A549 (cell line): ENCODE measurements at regions not wholly inside any gene's neighbourhood (a gene's known extent, or its start where the extent isn't known, plus 50 kb on each side); places are given as distances from the start of the nearest gene placed in this dataset.

ENCODE experiments used
- ATAC-seq, 2 experiments: fragments of 200-7000 bp in 1 of 2; fragments of >200 bp in 1 of 2; cut with Nextera tagmentation in 1 of 2; cut with Tn5 transposase in 1 of 2; 3 replicates each; pipeline versions ENCODE4 v1.8.0 to v1.9.1; 2018 to 2020; ENCODE audit warnings: mild to moderate bottlenecking in 1 of 2, moderate library complexity in 1 of 2
- CTCF ChIA-PET: fragments of 300-600 bp; sonication (Branson Sonifier 250); formaldehyde crosslinking; extraction: SDS; loops from one replicate; lab custom pipeline; 2021; ENCODE audit warnings: antibody characterized with exemption, inconsistent platforms; lab: Yijun Ruan, JAX
- POLR2A ChIA-PET: fragments of 350-600 bp; formaldehyde crosslinking; extraction: SDS; loops from one replicate; lab custom pipeline; 2021; ENCODE audit warnings: antibody characterized with exemption, inconsistent platforms; lab: Yijun Ruan, JAX
- DNase-seq, 2 experiments: peaks; one replicate each; pipeline versions ENCODE4 v3.0.0 to v3.0.0-alpha.2; 2011 to 2016; ENCODE audit warnings: low read depth in 1 of 2, low spot score in 1 of 2
- FAIRE-seq: peaks from 2 replicates; lab custom pipeline; 2011; peaks lifted over from hg19 to GRCh38; lab: Jason Lieb, UNC
- H3K27ac ChIP-seq, 2 experiments: fragments of >200 bp; sonication (Bioruptor Twin); formaldehyde crosslinking; 3 replicates each; pipeline ENCODE4 v1.5.1; 2016 to 2017
- H3K4me1 ChIP-seq: fragments of >200 bp; sonication (Bioruptor Twin); formaldehyde crosslinking; 3 replicates; pipeline ENCODE4 v1.6.1; 2016
- H3K4me2 ChIP-seq: fragments of >200 bp; sonication (Bioruptor Twin); formaldehyde crosslinking; 3 replicates; pipeline ENCODE4 v1.6.1; 2016
- H3K4me3 ChIP-seq: fragments of >200 bp; sonication (Bioruptor Twin); formaldehyde crosslinking; 3 replicates; pipeline ENCODE4 v1.5.1; 2016
- H3K9me3 ChIP-seq: fragments of >200 bp; sonication (Bioruptor Twin); formaldehyde crosslinking; 3 replicates; pipeline ENCODE4 v1.6.1; 2016
- ATOH8 ChIP-seq: fragments of 250-450 bp; sonication (Bioruptor Pico); IDR thresholded peaks from 2 replicates; pipeline ENCODE4 v1.5.0; 2020; ENCODE audit warnings: low read depth, mild to moderate bottlenecking, moderate library complexity
- BHLHE40 ChIP-seq: IDR thresholded peaks from 2 replicates; pipeline ENCODE4 v1.6.1; 2012; ENCODE audit warnings: low read depth, low read length, inconsistent platforms
- CBX2 ChIP-seq: fragments of 200-600 bp; sonication (generic); IDR thresholded peaks from 2 replicates; pipeline ENCODE4 v1.6.1; 2016; ENCODE audit warnings: low read depth, mild to moderate bottlenecking, borderline replicate concordance
- CBX8 ChIP-seq: fragments of 200-600 bp; sonication (generic); IDR thresholded peaks from 2 replicates; pipeline ENCODE4 v1.6.1; 2016
- CTCF ChIP-seq: fragments of >200 bp; sonication (Bioruptor Twin); formaldehyde crosslinking; IDR thresholded peaks from 3 replicates; pipeline ENCODE4 v1.5.1; 2016
- EHF ChIP-seq: fragments of 250-450 bp; sonication (Bioruptor Pico); IDR thresholded peaks from 2 replicates; pipeline ENCODE4 v1.5.0; 2020; ENCODE audit warnings: mild to moderate bottlenecking
- FOSB ChIP-seq: fragments of 250-450 bp; sonication (Bioruptor Pico); IDR thresholded peaks from 2 replicates; pipeline ENCODE4 v1.5.0; 2020; ENCODE audit warnings: mild to moderate bottlenecking, moderate library complexity
- FOSL2 ChIP-seq, 2 experiments: fragments of 450-650 bp in 1 of 2; fragments of >200 bp in 1 of 2; sonication (Bioruptor Twin) in 1 of 2; formaldehyde crosslinking; IDR thresholded peaks; 2 replicates each; pipeline versions ENCODE4 v1.5.0 to v1.6.1; 2016 to 2020; ENCODE audit warnings: mild to moderate bottlenecking in 1 of 2, moderate library complexity in 1 of 2
- HES2 ChIP-seq: fragments of >200 bp; sonication (Bioruptor Twin); formaldehyde crosslinking; IDR thresholded peaks from 2 replicates; pipeline ENCODE4 v1.6.1; 2016
- HOXA7 ChIP-seq: fragments of 250-450 bp; sonication (Bioruptor Pico); IDR thresholded peaks from 2 replicates; pipeline ENCODE4 v1.5.0; 2020; ENCODE audit warnings: mild to moderate bottlenecking, moderate library complexity
- HOXB13 ChIP-seq: fragments of 250-450 bp; sonication (Bioruptor Pico); IDR thresholded peaks from 2 replicates; pipeline ENCODE4 v1.5.0; 2020; ENCODE audit warnings: low read depth, mild to moderate bottlenecking, moderate library complexity
- JUN ChIP-seq, 2 experiments: fragments of >200 bp; sonication (Bioruptor Twin); formaldehyde crosslinking; IDR thresholded peaks; 2 replicates in 1 of 2; 3 replicates in 1 of 2; pipeline ENCODE4 v1.6.1; 2016 to 2017
- KDM1A ChIP-seq: fragments of 200-600 bp; sonication (generic); IDR thresholded peaks from 2 replicates; pipeline ENCODE4 v1.6.1; 2016; ENCODE audit warnings: low read depth, mild to moderate bottlenecking
- MAFK ChIP-seq: fragments of 450-650 bp; IDR thresholded peaks from 2 replicates; pipeline ENCODE4 v1.6.1; 2014; ENCODE audit not compliant: partially characterized antibody
- NR3C1 ChIP-seq: fragments of >200 bp; sonication (Bioruptor Twin); formaldehyde crosslinking; IDR thresholded peaks from 3 replicates; pipeline ENCODE4 v1.6.1; 2017
- PBX3 ChIP-seq: IDR thresholded peaks from 2 replicates; pipeline ENCODE4 v1.6.1; 2012
- POLR2AphosphoS2 ChIP-seq: conservative IDR thresholded peaks from 2 replicates; pipeline ENCODE4 v1.6.1; 2012; ENCODE audit warnings: low read length, improper control_type of control experiment, inconsistent platforms
- REST ChIP-seq: fragments of 200-600 bp; sonication (generic); IDR thresholded peaks from 2 replicates; pipeline ENCODE4 v1.6.1; 2016; ENCODE audit warnings: antibody characterized with exemption, mild to moderate bottlenecking, moderate library complexity
- SMC3 ChIP-seq: fragments of >200 bp; sonication (Bioruptor Twin); formaldehyde crosslinking; IDR thresholded peaks from 3 replicates; pipeline ENCODE4 v1.6.1; 2018; ENCODE audit warnings: inconsistent platforms
- TFCP2L1 ChIP-seq: fragments of 250-450 bp; sonication (Bioruptor Pico); IDR thresholded peaks from 2 replicates; pipeline ENCODE4 v1.5.0; 2021; ENCODE audit warnings: mild to moderate bottlenecking
- TP53 ChIP-seq: fragments of 250-450 bp; sonication (Bioruptor Pico); IDR thresholded peaks from 2 replicates; pipeline ENCODE4 v1.5.0; 2021; ENCODE audit warnings: mild to moderate bottlenecking, moderate library complexity
- ZSCAN20 ChIP-seq: fragments of 250-450 bp; sonication (Bioruptor Pico); IDR thresholded peaks from 2 replicates; pipeline ENCODE4 v1.8.0; 2022; ENCODE audit warnings: mild to moderate bottlenecking, moderate library complexity
- WGBS: methylation state at CpG from one replicate; pipeline ENCODE4 v1.1.6; 2017; ENCODE audit errors: missing lambda C conversion rate; 5-methylcytosine and 5-hydroxymethylcytosine counted together

GRCh38 chr14:98345161-98345560, 926.8 kb downstream of the BCL11B start:
- TF ChIP-seq HES2 = no peak
- TF ChIP-seq FOSB = no peak
- no peak for TF ChIP-seq FOSL2 (IDR thresholded peaks at IDR 0.05)
- TF ChIP-seq FOSL2 (CRISPR knock-in tag; IDR thresholded peaks at IDR 0.05) = no peak
- no peak for TF ChIP-seq HOXA7 (CRISPR knock-in tag)
- TF ChIP-seq CTCF = no peak
- no peak for TF ChIP-seq JUN (IDR thresholded peaks at IDR 0.05)
- no peak for TF ChIP-seq EHF
- TF ChIP-seq, all 56 proteins: peak for 0
- ATAC-seq (no peak), DNase-seq (no peak), FAIRE-seq (no peak)
- Histone ChIP-seq H3K4me2 (no peak overlapping the region), H3K4me1 (no peaks in the 10 kb centered on the region), H3K4me3 (no peak overlapping the region), H3K27ac (no peak overlapping the region), H3K9me3 (no peaks in the 10 kb centered on the region)
- CTCF ChIA-PET = no interaction called here
- WGBS = under 1% methylated on average over 5 of the region's 5 CpGs
- POLR2A ChIA-PET = no interaction called here

- Histone ChIP-seq H3K4me1 (no peaks in the 10 kb centered on the region), H3K27ac (no peak overlapping the region), H3K4me3 (no peak overlapping the region), H3K4me2 (no peak overlapping the region), H3K9me3 (no peaks in the 10 kb centered on the region)
- no peak for ATAC-seq
- no peak for DNase-seq
- FAIRE-seq = no peak
- ChIA-PET CTCF (no interaction called here), POLR2A (no interaction called here)
- TF ChIP-seq TFCP2L1 (CRISPR knock-in tag) = no peak
- TF ChIP-seq CBX8 = no peak
- TF ChIP-seq HOXB13 (CRISPR knock-in tag) = no peak
- 0% methylated on average over 7 of the region's 7 CpGs for WGBS
Observed at GRCh38 chr14:98347686-98348085, 924.3 kb downstream of the BCL11B start.

GRCh38 chr14:98348505-98348904, 923.5 kb downstream of the BCL11B start:
- 4% methylated on average over 3 of the region's 3 CpGs for WGBS
- FAIRE-seq = no peak
- TF ChIP-seq ZSCAN20 (CRISPR knock-in tag) = no peak
- no peak for TF ChIP-seq FOSL2 (IDR thresholded peaks at IDR 0.05)
- TF ChIP-seq FOSL2 (CRISPR knock-in tag; IDR thresholded peaks at IDR 0.05) = no peak
- no peak for TF ChIP-seq FOSB
- no peak for TF ChIP-seq REST
- TF ChIP-seq TP53 = no peak
- no peak for TF ChIP-seq KDM1A
- POLR2A ChIA-PET = no interaction called here
- CTCF ChIA-PET = no interaction called here
- Histone ChIP-seq H3K4me1 (no peaks in the 10 kb centered on the region), H3K4me2 (no peak overlapping the region), H3K9me3 (no peaks in the 10 kb centered on the region), H3K4me3 (no peak overlapping the region), H3K27ac (no peak overlapping the region)
- ATAC-seq = no peak
- no peak for DNase-seq

- 19% methylated on average over 2 of the region's 2 CpGs for WGBS
- H3K4me1 ChIP-seq = no peaks in the 10 kb centered on the region
- H3K27ac ChIP-seq = no peak overlapping the region
- no peak for DNase-seq
- ChIA-PET POLR2A (no interaction called here), CTCF (no interaction called here)
- no peak overlapping the region for H3K4me3 ChIP-seq
- ATAC-seq = no peak
- no peaks in the 10 kb centered on the region for H3K9me3 ChIP-seq
- H3K4me2 ChIP-seq = no peak overlapping the region
- no peak for FAIRE-seq
- no peak for TF ChIP-seq HOXA7 (CRISPR knock-in tag)
- TF ChIP-seq ATOH8 (CRISPR knock-in tag) = no peak
- no peak for TF ChIP-seq PBX3
- no peak for TF ChIP-seq SMC3
- TF ChIP-seq NR3C1 = no peak
- no peak for TF ChIP-seq BHLHE40
- no peak for TF ChIP-seq POLR2AphosphoS2
- no peak for TF ChIP-seq CBX2
- no peak for TF ChIP-seq MAFK
Observed at GRCh38 chr14:98350213-98350612, 921.8 kb downstream of the BCL11B start.
